ENCODE measurements at regions not wholly inside any gene's neighbourhood (a gene's known extent, or its start where the extent isn't known, plus 50 kb on each side); places are given as distances from the start of the nearest gene placed in this dataset.

DNA sequence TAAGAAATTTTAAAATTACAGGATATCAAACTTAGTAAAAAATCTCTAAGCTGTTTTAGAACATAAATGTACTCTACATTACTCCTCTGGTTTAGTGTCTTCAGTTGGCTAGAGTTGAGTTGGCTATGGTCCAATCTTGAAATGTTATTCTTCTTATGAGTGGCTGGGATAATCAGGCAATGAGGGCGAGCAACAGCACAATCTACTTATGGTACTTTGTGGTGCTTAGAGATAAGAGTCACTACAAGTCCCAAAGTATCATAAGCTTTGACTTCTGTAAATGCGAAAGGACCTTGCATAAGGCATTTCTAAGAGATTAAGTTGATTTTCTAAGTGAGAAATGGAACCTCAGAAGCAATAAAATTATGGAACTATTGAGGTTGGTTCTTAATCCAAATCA, 361.7 kb downstream of the GPD2 start:
- Mint-ChIP-seq H3K4me3 (no peak overlapping the region), H3K9me3 (no peaks in the 10 kb centered on the region), H3K36me3 (no peaks in the 10 kb centered on the region), H3K27me3 (no peaks in the 10 kb centered on the region), H3K4me1 (no peaks in the 10 kb centered on the region), H3K27ac (no peak overlapping the region)
- no peaks in the 10 kb centered on the region for H3K27me3 ChIP-seq (ENCODE audit: control insufficient read depth, insufficient read depth, low read length)
- DNase-seq (no peak), ATAC-seq (ENCODE audit: low read depth in 2 of 2) (no peak)
- no peak overlapping the region for H3K4me3 ChIP-seq (ENCODE audit: low read depth, low read length)
- no peaks in the 10 kb centered on the region for H3K36me3 ChIP-seq (ENCODE audit: control insufficient read depth, insufficient read depth, low read length)
- no peaks in the 10 kb centered on the region for H3K4me1 ChIP-seq (ENCODE audit: control insufficient read depth, insufficient read depth, low read length, poor library complexity, severe bottlenecking)
- no peaks in the 10 kb centered on the region for H3K9me3 ChIP-seq (ENCODE audit: control insufficient read depth in 2 of 2, low read length in 2 of 2)
- H3K27ac ChIP-seq (ENCODE audit: insufficient read depth, low read length, poor library complexity, severe bottlenecking), result no peak overlapping the region

DNA sequence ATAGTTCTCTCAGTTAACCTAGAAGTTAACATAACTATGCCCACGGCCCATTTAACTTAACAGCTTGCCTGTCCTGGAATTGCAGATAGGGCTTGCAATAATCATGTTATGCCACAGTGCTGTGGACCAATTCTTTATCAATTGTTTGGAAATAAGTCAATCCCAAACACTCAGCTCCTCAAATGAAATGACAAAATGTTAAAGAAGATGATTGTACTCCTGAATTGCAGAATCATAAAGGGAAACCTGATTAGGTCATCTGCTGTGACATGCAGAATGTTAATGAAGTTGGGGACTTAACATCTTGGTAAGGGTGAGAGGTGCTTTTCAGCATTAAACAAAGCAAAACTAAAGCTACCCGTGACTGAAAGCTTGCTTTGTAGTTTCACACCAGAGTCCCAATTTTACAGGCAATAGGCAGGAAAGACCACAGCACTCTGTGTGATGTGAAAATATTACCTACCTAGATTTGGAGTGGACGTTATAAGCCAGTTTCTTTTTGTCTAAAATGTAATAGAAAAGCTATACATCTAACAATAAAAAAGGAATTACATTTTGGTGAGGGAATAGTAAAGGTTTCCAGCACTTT, 364.0 kb downstream of the GPD2 start:
- no peak overlapping the region for H3K27ac Mint-ChIP-seq
- no peaks in the 10 kb centered on the region for H3K36me3 Mint-ChIP-seq
- ATAC-seq (ENCODE audit: low read depth in 2 of 2), result no peak

DNA sequence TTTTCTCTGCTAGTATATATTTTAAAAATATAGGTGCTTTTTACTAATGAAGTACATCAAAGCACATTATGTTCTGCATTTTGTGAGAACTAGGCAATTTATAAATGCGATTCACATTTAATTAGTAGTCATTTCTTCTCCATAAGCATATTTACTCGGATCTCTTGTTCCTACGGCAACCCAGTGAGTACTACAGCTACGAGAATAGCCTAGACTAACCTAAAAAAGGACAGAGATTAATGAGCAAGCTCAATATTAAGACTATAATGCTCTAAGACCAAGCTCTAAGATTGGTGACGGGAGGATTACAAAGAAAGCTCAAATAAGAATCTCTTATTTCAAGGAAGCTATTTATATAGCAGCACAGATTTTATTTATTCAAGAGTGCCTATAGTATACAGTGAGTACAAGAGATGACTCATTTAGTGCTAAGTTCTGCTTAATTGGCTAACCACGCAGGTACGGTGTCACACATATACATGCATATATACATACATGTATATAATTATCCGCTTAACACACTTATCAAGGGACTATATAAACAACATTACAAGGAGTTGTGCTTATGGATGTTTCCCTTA, 364.7 kb downstream of the GPD2 start:
- Mint-ChIP-seq H3K27me3 (no peaks in the 10 kb centered on the region), H3K4me3 (no peak overlapping the region), H3K27ac (no peak overlapping the region), H3K4me1 (no peaks in the 10 kb centered on the region), H3K9me3 (peaks cover 0 to 3% (median 0%) of the 10 kb centered on the region in 7 donors), H3K36me3 (no peaks in the 10 kb centered on the region)
- no peak overlapping the region for H3K27ac ChIP-seq (ENCODE audit: insufficient read depth, low read length, poor library complexity, severe bottlenecking)
- no peak for ATAC-seq (ENCODE audit: low read depth in 2 of 2)
- no peaks in the 10 kb centered on the region for H3K27me3 ChIP-seq (ENCODE audit: control insufficient read depth, insufficient read depth, low read length)
- no peaks in the 10 kb centered on the region for H3K36me3 ChIP-seq (ENCODE audit: control insufficient read depth, insufficient read depth, low read length)
- no peaks in the 10 kb centered on the region for H3K9me3 ChIP-seq (ENCODE audit: control insufficient read depth in 2 of 2, low read length in 2 of 2)
- no peak overlapping the region for H3K4me3 ChIP-seq (ENCODE audit: low read depth, low read length)
- no peaks in the 10 kb centered on the region for H3K4me1 ChIP-seq (ENCODE audit: control insufficient read depth, insufficient read depth, low read length, poor library complexity, severe bottlenecking)
- DNase-seq, result no peak

More for the DNA sequence above, 364.0 kb downstream of the GPD2 start:
- H3K4me3 ChIP-seq (ENCODE audit: low read depth, low read length), result no peak overlapping the region
- H3K4me1 ChIP-seq (ENCODE audit: control insufficient read depth, insufficient read depth, low read length, poor library complexity, severe bottlenecking), result no peaks in the 10 kb centered on the region
- no peaks in the 10 kb centered on the region for H3K4me1 Mint-ChIP-seq
- H3K4me3 Mint-ChIP-seq, result no peak overlapping the region
- no peaks in the 10 kb centered on the region for H3K27me3 Mint-ChIP-seq
- no peaks in the 10 kb centered on the region for H3K27me3 ChIP-seq (ENCODE audit: control insufficient read depth, insufficient read depth, low read length)
- no peak for DNase-seq
- H3K9me3 ChIP-seq (ENCODE audit: control insufficient read depth in 2 of 2, low read length in 2 of 2), result no peaks in the 10 kb centered on the region
- H3K36me3 ChIP-seq (ENCODE audit: control insufficient read depth, insufficient read depth, low read length), result no peaks in the 10 kb centered on the region
- H3K27ac ChIP-seq (ENCODE audit: insufficient read depth, low read length, poor library complexity, severe bottlenecking), result no peak overlapping the region
- H3K9me3 Mint-ChIP-seq, result peaks cover 0 to 3% (median 0%) of the 10 kb centered on the region in 7 donors

DNA sequence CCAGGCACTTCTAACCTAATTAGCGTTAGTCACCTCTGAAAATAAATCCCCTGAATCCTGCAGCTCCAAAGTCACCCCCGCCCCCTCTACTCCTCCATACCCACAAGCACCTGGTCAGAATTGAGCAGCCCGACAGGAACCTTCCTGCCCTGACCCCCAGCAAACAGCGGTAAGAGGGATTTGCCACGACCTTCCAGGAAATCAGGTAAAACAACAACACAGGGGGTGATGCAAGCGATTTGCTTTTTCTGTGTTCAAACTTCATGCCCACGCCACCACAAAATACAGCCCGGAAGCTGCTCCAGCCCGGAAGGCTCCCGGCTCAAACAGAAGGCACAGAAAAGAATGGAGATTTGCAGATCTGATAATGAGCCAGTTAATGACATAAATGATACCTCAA, 367.1 kb downstream of the GPD2 start:
- no peaks in the 10 kb centered on the region for H3K36me3 ChIP-seq (ENCODE audit: control insufficient read depth, insufficient read depth, low read length)
- Mint-ChIP-seq H3K27me3 (no peaks in the 10 kb centered on the region), H3K9me3 (peaks cover 0 to 7% (median 0%) of the 10 kb centered on the region in 7 donors), H3K36me3 (no peaks in the 10 kb centered on the region), H3K27ac (no peak overlapping the region), H3K4me3 (no peak overlapping the region), H3K4me1 (no peaks in the 10 kb centered on the region)
- no peaks in the 10 kb centered on the region for H3K9me3 ChIP-seq (ENCODE audit: control insufficient read depth in 2 of 2, low read length in 2 of 2)
- DNase-seq (no peak), ATAC-seq (ENCODE audit: low read depth in 2 of 2) (no peak)
- no peak overlapping the region for H3K4me3 ChIP-seq (ENCODE audit: low read depth, low read length)
- H3K27me3 ChIP-seq (ENCODE audit: control insufficient read depth, insufficient read depth, low read length), result no peaks in the 10 kb centered on the region
- no peaks in the 10 kb centered on the region for H3K4me1 ChIP-seq (ENCODE audit: control insufficient read depth, insufficient read depth, low read length, poor library complexity, severe bottlenecking)
- H3K27ac ChIP-seq (ENCODE audit: insufficient read depth, low read length, poor library complexity, severe bottlenecking), result no peak overlapping the region

DNA sequence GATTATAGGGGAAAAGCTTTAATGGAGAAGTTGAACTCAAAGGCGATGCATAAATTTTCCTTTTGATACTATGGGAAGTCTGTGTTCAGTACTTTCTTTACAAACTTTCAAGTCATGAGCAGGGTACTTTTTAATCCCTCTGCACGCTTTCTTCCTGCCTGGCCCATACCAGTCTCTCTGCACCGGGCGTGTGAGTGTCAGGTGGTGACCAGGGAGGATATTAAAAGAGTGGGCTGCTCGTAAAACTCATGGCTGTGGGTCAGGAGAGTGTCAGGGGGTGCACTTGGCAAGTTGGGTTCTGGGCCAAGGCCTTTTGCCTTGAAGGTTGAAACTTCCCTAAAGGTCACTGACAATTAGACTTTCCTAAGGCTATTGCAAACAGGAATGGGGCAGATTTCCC, 367.8 kb downstream of the GPD2 start:
- no peaks in the 10 kb centered on the region for H3K4me1 ChIP-seq (ENCODE audit: control insufficient read depth, insufficient read depth, low read length, poor library complexity, severe bottlenecking)
- H3K27ac ChIP-seq (ENCODE audit: insufficient read depth, low read length, poor library complexity, severe bottlenecking), result no peak overlapping the region
- no peaks in the 10 kb centered on the region for H3K36me3 ChIP-seq (ENCODE audit: control insufficient read depth, insufficient read depth, low read length)
- no peaks in the 10 kb centered on the region for H3K36me3 Mint-ChIP-seq
- no peak overlapping the region for H3K4me3 Mint-ChIP-seq
- H3K27me3 ChIP-seq (ENCODE audit: control insufficient read depth, insufficient read depth, low read length), result no peaks in the 10 kb centered on the region
- H3K9me3 Mint-ChIP-seq, result peaks cover 0 to 7% (median 0%) of the 10 kb centered on the region in 7 donors
- H3K27me3 Mint-ChIP-seq, result no peaks in the 10 kb centered on the region
- H3K4me3 ChIP-seq (ENCODE audit: low read depth, low read length), result no peak overlapping the region
- no peaks in the 10 kb centered on the region for H3K9me3 ChIP-seq (ENCODE audit: control insufficient read depth in 2 of 2, low read length in 2 of 2)
- no peaks in the 10 kb centered on the region for H3K4me1 Mint-ChIP-seq
- no peak for DNase-seq
- no peak overlapping the region for H3K27ac Mint-ChIP-seq
- ATAC-seq (ENCODE audit: low read depth in 2 of 2), result no peak

DNA sequence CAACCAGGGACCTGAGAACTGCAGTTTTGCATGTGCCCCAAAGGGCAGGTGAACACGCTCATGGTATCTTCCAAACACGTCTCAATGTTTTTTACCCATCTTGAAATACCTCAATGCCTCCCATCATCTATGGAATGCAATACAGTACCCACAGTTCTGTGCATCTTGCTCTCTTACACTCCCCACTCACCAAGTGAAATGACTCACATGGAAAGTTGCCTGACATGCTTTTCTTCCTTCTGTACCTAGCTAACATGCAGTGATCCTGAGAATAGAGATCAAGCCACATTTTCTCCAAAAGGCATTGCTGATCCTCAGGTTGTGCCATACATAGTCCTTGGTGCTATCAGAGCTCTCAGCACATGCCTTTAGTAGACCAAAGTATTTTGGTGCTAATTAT, 373.9 kb downstream of the GPD2 start:
- no peaks in the 10 kb centered on the region for H3K4me1 Mint-ChIP-seq
- Histone ChIP-seq H3K9me3 (ENCODE audit: control insufficient read depth in 2 of 2, low read length in 2 of 2) (no peaks in the 10 kb centered on the region), H3K27ac (ENCODE audit: insufficient read depth, low read length, poor library complexity, severe bottlenecking) (no peak overlapping the region), H3K27me3 (ENCODE audit: control insufficient read depth, insufficient read depth, low read length) (no peaks in the 10 kb centered on the region), H3K36me3 (ENCODE audit: control insufficient read depth, insufficient read depth, low read length) (no peaks in the 10 kb centered on the region), H3K4me3 (ENCODE audit: low read depth, low read length) (no peak overlapping the region), H3K4me1 (ENCODE audit: control insufficient read depth, insufficient read depth, low read length, poor library complexity, severe bottlenecking) (no peaks in the 10 kb centered on the region)
- no peak overlapping the region for H3K27ac Mint-ChIP-seq
- no peak for DNase-seq
- no peaks in the 10 kb centered on the region for H3K27me3 Mint-ChIP-seq
- no peaks in the 10 kb centered on the region for H3K36me3 Mint-ChIP-seq
- ATAC-seq (ENCODE audit: low read depth in 2 of 2), result no peak
- H3K9me3 Mint-ChIP-seq, result peaks cover 0 to 7% (median 0%) of the 10 kb centered on the region in 7 donors
- no peak overlapping the region for H3K4me3 Mint-ChIP-seq

DNA sequence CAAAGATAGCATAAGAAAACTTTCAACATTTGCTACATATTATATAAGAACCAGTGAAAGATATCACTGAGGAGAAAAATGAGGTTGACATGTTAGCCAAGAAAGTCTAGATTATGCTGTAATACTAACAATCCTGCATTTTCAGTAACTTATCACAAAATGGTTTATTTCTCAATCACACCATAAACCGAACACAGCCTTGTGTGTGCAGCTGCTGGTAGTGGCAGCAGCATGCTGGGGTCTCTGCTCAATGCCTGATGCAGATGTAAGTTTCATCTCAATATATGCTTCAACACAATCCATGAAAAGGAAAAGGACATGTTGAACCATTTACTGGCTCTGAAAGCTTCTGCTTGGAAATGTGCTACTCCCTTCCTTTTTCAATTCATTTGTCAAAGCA, 376.3 kb downstream of the GPD2 start:
- Histone ChIP-seq H3K4me3 (ENCODE audit: low read depth, low read length) (no peak overlapping the region), H3K27ac (ENCODE audit: insufficient read depth, low read length, poor library complexity, severe bottlenecking) (no peak overlapping the region), H3K4me1 (ENCODE audit: control insufficient read depth, insufficient read depth, low read length, poor library complexity, severe bottlenecking) (no peaks in the 10 kb centered on the region), H3K27me3 (ENCODE audit: control insufficient read depth, insufficient read depth, low read length) (no peaks in the 10 kb centered on the region), H3K36me3 (ENCODE audit: control insufficient read depth, insufficient read depth, low read length) (no peaks in the 10 kb centered on the region), H3K9me3 (ENCODE audit: control insufficient read depth in 2 of 2, low read length in 2 of 2) (no peaks in the 10 kb centered on the region)
- H3K27me3 Mint-ChIP-seq, result no peaks in the 10 kb centered on the region
- H3K36me3 Mint-ChIP-seq, result no peaks in the 10 kb centered on the region
- ATAC-seq (ENCODE audit: low read depth in 2 of 2) (no peak), DNase-seq (no peak)
- H3K9me3 Mint-ChIP-seq, result peaks cover 0 to 7% (median 0%) of the 10 kb centered on the region in 7 donors
- no peak overlapping the region for H3K4me3 Mint-ChIP-seq
- no peaks in the 10 kb centered on the region for H3K4me1 Mint-ChIP-seq
- no peak overlapping the region for H3K27ac Mint-ChIP-seq

DNA sequence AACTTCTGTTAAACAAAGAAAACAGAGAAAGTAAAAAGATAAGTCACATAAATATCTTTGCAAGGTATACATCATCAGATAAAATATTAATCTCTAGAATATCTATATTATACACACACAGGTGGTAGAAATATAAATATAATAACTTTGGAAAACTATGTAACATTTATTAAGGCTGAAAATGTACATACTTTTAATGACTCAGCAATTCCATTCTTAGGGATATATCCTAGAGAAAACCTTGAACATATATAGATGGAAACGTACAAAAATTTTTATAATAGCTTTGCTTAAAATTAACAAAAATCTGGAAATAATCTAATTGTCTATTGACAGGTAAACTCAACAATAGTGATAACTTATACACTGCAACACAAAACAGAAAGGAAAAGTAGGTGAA, 381.3 kb downstream of the GPD2 start:
- no peak for DNase-seq
- H3K4me1 Mint-ChIP-seq, result no peaks in the 10 kb centered on the region
- H3K4me1 ChIP-seq (ENCODE audit: control insufficient read depth, insufficient read depth, low read length, poor library complexity, severe bottlenecking), result no peaks in the 10 kb centered on the region
- no peak overlapping the region for H3K27ac Mint-ChIP-seq
- H3K27me3 ChIP-seq (ENCODE audit: control insufficient read depth, insufficient read depth, low read length), result no peaks in the 10 kb centered on the region
- no peak overlapping the region for H3K4me3 ChIP-seq (ENCODE audit: low read depth, low read length)
- no peak overlapping the region for H3K4me3 Mint-ChIP-seq
- no peaks in the 10 kb centered on the region for H3K36me3 Mint-ChIP-seq
- peaks cover 0 to 3% (median 0%) of the 10 kb centered on the region in 7 donors for H3K9me3 Mint-ChIP-seq
- H3K27me3 Mint-ChIP-seq, result no peaks in the 10 kb centered on the region
- ATAC-seq (ENCODE audit: low read depth in 2 of 2), result no peak
- H3K9me3 ChIP-seq (ENCODE audit: control insufficient read depth in 2 of 2, low read length in 2 of 2), result no peaks in the 10 kb centered on the region
- H3K27ac ChIP-seq (ENCODE audit: insufficient read depth, low read length, poor library complexity, severe bottlenecking), result no peak overlapping the region
- H3K36me3 ChIP-seq (ENCODE audit: control insufficient read depth, insufficient read depth, low read length), result no peaks in the 10 kb centered on the region

All from CD4-positive, CD25-positive, alpha-beta regulatory T cell (primary cell).